Tibial nerve (tissue), 4 donors: ENCODE measurements at regions not wholly inside any gene's neighbourhood (a gene's known extent, or its start where the extent isn't known, plus 50 kb on each side); places are given as distances from the start of the nearest gene placed in this dataset.

ENCODE experiments used
- EP300 ChIP-seq, 2 donors: sonication (generic); formaldehyde crosslinking; IDR thresholded peaks; one replicate each; pipeline ENCODE4 v1.6.1; 2017; ENCODE audit warnings: antibody characterized with exemption in 2 of 2, mild to moderate bottlenecking in 1 of 2
- POLR2A ChIP-seq, 2 donors: fragments of 450-650 bp; IDR thresholded peaks; one replicate each; pipeline ENCODE4 v1.6.1; 2017; ENCODE audit warnings: antibody characterized with exemption in 2 of 2, mild to moderate bottlenecking in 2 of 2, moderate library complexity in 2 of 2
- TF ChIP-seq, protein P1 (sequence below), 5 experiments: fragments of 200-600 bp in 3 of 5; fragments of 450-650 bp in 2 of 5; sonication (generic) in 3 of 5; IDR thresholded peaks; one replicate each; pipeline ENCODE4 v1.5.1; 2016 to 2019; ENCODE audit warnings: antibody characterized with exemption in 5 of 5, mild to moderate bottlenecking in 3 of 5, moderate library complexity in 2 of 5

DNA sequence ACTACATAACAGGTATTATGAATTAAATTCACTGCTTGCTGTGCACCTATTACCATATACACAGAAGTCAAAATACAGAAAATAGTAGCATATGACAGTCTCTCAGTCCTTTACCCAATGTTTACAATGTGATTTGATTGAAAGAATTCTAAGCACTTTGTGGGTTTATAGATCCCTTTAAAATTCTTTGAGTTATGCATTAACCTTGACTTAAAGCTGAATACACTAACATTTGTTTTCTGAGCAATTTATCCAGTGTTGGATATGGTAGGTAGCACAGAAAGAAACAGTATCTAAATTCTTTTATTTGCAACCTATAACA, 230.8 kb upstream of the DDI1 start:
- TF ChIP-seq POLR2A (IDR thresholded peaks at IDR 0.05): no peak
- TF ChIP-seq, protein P1, sequence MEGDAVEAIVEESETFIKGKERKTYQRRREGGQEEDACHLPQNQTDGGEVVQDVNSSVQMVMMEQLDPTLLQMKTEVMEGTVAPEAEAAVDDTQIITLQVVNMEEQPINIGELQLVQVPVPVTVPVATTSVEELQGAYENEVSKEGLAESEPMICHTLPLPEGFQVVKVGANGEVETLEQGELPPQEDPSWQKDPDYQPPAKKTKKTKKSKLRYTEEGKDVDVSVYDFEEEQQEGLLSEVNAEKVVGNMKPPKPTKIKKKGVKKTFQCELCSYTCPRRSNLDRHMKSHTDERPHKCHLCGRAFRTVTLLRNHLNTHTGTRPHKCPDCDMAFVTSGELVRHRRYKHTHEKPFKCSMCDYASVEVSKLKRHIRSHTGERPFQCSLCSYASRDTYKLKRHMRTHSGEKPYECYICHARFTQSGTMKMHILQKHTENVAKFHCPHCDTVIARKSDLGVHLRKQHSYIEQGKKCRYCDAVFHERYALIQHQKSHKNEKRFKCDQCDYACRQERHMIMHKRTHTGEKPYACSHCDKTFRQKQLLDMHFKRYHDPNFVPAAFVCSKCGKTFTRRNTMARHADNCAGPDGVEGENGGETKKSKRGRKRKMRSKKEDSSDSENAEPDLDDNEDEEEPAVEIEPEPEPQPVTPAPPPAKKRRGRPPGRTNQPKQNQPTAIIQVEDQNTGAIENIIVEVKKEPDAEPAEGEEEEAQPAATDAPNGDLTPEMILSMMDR (IDR thresholded peaks at IDR 0.05): no peak
- no peak for TF ChIP-seq EP300 (IDR thresholded peaks at IDR 0.05)
